PC-9 (cell line): ENCODE measurements at regions not wholly inside any gene's neighbourhood (a gene's known extent, or its start where the extent isn't known, plus 50 kb on each side); places are given as distances from the start of the nearest gene placed in this dataset.

Source experiments
- EZH2 ChIP-seq: fragments of 200-600 bp; sonication (generic); IDR thresholded peaks from 2 replicates; pipeline ENCODE4 v1.8.0; 2017; ENCODE audit warnings: antibody characterized with exemption, low read depth
- TF ChIP-seq, protein P1 (sequence below): fragments of 200-600 bp; sonication (generic); conservative IDR thresholded peaks from 2 replicates; pipeline ENCODE4 v1.6.1; 2017; ENCODE audit warnings: mixed run types, antibody characterized with exemption, mild to moderate bottlenecking, moderate library complexity

DNA sequence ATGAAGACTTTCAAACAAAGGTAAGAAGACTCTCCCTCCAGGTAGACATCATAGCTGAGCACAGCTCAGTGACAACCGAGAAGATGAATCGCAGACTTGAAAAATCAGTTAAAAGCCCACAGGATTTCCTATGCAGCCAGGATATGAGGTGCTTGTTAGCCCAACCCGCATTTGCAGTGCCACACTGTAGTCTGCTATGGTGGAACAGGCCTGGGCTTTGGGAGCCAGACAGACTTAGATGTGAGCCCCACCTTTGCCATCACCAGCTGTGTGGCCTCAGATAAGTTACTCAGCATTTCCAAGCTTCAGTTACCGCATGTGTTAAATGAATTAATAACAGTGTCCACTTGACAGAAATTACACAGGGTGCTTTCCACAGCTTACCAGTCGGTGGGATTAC, 204.4 kb upstream of the HS3ST3A1 start:
- TF ChIP-seq, protein P1, sequence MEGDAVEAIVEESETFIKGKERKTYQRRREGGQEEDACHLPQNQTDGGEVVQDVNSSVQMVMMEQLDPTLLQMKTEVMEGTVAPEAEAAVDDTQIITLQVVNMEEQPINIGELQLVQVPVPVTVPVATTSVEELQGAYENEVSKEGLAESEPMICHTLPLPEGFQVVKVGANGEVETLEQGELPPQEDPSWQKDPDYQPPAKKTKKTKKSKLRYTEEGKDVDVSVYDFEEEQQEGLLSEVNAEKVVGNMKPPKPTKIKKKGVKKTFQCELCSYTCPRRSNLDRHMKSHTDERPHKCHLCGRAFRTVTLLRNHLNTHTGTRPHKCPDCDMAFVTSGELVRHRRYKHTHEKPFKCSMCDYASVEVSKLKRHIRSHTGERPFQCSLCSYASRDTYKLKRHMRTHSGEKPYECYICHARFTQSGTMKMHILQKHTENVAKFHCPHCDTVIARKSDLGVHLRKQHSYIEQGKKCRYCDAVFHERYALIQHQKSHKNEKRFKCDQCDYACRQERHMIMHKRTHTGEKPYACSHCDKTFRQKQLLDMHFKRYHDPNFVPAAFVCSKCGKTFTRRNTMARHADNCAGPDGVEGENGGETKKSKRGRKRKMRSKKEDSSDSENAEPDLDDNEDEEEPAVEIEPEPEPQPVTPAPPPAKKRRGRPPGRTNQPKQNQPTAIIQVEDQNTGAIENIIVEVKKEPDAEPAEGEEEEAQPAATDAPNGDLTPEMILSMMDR: no peak
- TF ChIP-seq EZH2: no peak
